ENCODE measurements at regions not wholly inside any gene's neighbourhood (a gene's known extent, or its start where the extent isn't known, plus 50 kb on each side); places are given as distances from the start of the nearest gene placed in this dataset.

DNA sequence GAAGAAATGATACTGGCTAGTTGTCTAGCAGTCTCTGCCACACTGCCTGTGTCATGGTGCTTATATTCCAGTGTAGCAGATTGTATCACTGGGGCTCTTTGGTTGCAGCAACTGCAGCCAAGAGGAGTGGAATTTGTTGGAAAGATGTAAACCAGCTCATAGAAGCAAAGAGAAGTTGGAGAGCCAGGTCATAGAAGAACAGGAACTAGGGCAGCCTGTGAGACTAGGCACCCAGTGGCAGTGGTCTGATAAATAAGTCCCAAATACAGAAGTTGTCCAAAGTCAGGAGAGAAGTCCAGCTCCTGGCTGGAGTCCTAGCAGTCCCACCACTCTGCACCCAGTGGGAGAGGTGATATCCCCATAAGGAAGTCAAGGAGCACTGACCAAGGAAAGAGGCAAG, 172.5 kb upstream of the ARID2 start:
- TF ChIP-seq POLR2A (IDR thresholded peaks at IDR 0.05; ENCODE audit: low read length) (no peak), GATA1 (IDR thresholded peaks at IDR 0.05; ENCODE audit: low read depth, low read length) (no peak)

Measured in erythroblast (primary cell).